ENCODE measurements at regions not wholly inside any gene's neighbourhood (a gene's known extent, or its start where the extent isn't known, plus 50 kb on each side); places are given as distances from the start of the nearest gene placed in this dataset.

DNA sequence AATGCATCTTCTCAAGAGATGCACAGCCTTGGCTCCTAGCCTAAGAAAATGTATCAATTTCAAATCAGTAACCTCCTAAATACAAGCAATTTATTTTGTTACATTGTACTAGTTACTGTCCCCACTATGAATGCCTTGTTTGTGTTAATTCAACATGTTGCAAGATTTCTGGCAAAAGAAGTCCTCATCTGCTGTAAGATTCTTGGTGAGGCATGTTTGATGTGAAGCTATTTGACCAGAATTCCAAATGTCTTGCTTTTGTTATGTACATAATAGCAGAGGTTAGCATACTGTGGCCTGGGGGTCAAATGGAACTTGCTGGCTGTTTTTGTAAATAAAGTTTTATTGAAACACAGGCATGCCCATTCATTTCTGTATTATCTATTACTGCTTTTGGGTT lies 1023.1 kb upstream of the WWC1 start:
- H3K27ac ChIP-seq = no peak overlapping the region
- no peak for DNase-seq
- no peaks in the 10 kb centered on the region for H3K9me3 ChIP-seq
- H3K36me3 ChIP-seq = no peaks in the 10 kb centered on the region
- no peaks in the 10 kb centered on the region for H3K4me1 ChIP-seq
- in situ Hi-C loops (cut with MboI; ENCODE audit: low pct_ligation_motif_present in 1 of 4, low pct_unique_long_range_greater_than_20kb in 1 of 4, low sequenced_read_pairs in 3 of 4) (no loop called here), intact Hi-C loops (cut with DNase I; ENCODE audit: low total_unique reads) (no loop called here)
- no peaks in the 10 kb centered on the region for H3K27me3 ChIP-seq
- TF ChIP-seq, protein P1, sequence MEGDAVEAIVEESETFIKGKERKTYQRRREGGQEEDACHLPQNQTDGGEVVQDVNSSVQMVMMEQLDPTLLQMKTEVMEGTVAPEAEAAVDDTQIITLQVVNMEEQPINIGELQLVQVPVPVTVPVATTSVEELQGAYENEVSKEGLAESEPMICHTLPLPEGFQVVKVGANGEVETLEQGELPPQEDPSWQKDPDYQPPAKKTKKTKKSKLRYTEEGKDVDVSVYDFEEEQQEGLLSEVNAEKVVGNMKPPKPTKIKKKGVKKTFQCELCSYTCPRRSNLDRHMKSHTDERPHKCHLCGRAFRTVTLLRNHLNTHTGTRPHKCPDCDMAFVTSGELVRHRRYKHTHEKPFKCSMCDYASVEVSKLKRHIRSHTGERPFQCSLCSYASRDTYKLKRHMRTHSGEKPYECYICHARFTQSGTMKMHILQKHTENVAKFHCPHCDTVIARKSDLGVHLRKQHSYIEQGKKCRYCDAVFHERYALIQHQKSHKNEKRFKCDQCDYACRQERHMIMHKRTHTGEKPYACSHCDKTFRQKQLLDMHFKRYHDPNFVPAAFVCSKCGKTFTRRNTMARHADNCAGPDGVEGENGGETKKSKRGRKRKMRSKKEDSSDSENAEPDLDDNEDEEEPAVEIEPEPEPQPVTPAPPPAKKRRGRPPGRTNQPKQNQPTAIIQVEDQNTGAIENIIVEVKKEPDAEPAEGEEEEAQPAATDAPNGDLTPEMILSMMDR (IDR thresholded peaks at IDR 0.05) = no peak
- TF ChIP-seq POLR2A (IDR thresholded peaks at IDR 0.05) (no peak), EP300 (IDR thresholded peaks at IDR 0.05; ENCODE audit: low read depth) (no peak), POLR2AphosphoS5 (IDR thresholded peaks at IDR 0.05) (no peak)
- H3K4me3 ChIP-seq = no peak overlapping the region

DNA sequence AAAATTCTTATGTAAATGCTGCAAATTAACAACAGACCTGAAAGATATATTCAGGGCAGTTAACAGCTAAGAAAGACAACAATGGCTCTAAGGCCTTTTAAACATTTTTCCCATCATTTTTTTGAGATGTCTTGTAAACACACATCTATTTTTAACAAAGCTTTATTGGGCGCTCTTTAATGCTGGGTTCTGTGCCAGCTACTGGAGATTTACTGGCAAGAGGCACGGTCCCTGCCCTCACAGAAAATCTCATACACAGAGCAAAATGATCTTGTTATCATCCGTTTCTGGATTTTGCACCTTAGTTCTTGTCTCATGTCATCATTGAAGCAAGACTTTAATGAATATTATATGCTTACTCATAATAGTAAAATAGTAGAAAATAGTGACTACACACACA lies 1022.3 kb upstream of the WWC1 start:
- no peaks in the 10 kb centered on the region for H3K4me1 ChIP-seq
- no peaks in the 10 kb centered on the region for H3K36me3 ChIP-seq
- no peaks in the 10 kb centered on the region for H3K27me3 ChIP-seq
- WGBS, 2 donors (ENCODE audit: low coverage in 1 of 2) = 36 to 62% methylated on average over 3 of the region's 3 CpGs
- no peak for DNase-seq
- TF ChIP-seq, protein P1 (IDR thresholded peaks at IDR 0.05) = no peak
- TF ChIP-seq EP300 (IDR thresholded peaks at IDR 0.05; ENCODE audit: low read depth) = no peak
- TF ChIP-seq POLR2AphosphoS5 (IDR thresholded peaks at IDR 0.05) = no peak
- TF ChIP-seq POLR2A (IDR thresholded peaks at IDR 0.05) = no peak
- H3K27ac ChIP-seq = no peak overlapping the region
- in situ Hi-C loops (cut with MboI; ENCODE audit: low pct_ligation_motif_present in 1 of 4, low pct_unique_long_range_greater_than_20kb in 1 of 4, low sequenced_read_pairs in 3 of 4) = no loop called here
- H3K9me3 ChIP-seq = no peaks in the 10 kb centered on the region
- no peak overlapping the region for H3K4me3 ChIP-seq
- intact Hi-C loops (cut with DNase I; ENCODE audit: low total_unique reads) = no loop called here

GRCh38 chr5:167271081-167271480 lies 1020.4 kb upstream of the WWC1 start:
- in situ Hi-C loops (cut with MboI; ENCODE audit: low pct_ligation_motif_present in 1 of 4, low pct_unique_long_range_greater_than_20kb in 1 of 4, low sequenced_read_pairs in 3 of 4) (no loop called here), intact Hi-C loops (cut with DNase I; ENCODE audit: low total_unique reads) (no loop called here)
- DNase-seq = no peak
- Histone ChIP-seq H3K9me3 (no peaks in the 10 kb centered on the region), H3K4me3 (no peak overlapping the region), H3K4me1 (no peaks in the 10 kb centered on the region), H3K27ac (no peak overlapping the region), H3K27me3 (no peaks in the 10 kb centered on the region), H3K36me3 (no peaks in the 10 kb centered on the region)
- WGBS, 2 donors (ENCODE audit: low coverage in 1 of 2) = 67 to 75% methylated on average over 1 to 3 of the region's 3 CpGs
- TF ChIP-seq POLR2AphosphoS5 (IDR thresholded peaks at IDR 0.05) = no peak
- TF ChIP-seq EP300 (IDR thresholded peaks at IDR 0.05; ENCODE audit: low read depth) = no peak
- no peak for TF ChIP-seq POLR2A (IDR thresholded peaks at IDR 0.05)
- TF ChIP-seq, protein P1 (IDR thresholded peaks at IDR 0.05) = no peak

DNA sequence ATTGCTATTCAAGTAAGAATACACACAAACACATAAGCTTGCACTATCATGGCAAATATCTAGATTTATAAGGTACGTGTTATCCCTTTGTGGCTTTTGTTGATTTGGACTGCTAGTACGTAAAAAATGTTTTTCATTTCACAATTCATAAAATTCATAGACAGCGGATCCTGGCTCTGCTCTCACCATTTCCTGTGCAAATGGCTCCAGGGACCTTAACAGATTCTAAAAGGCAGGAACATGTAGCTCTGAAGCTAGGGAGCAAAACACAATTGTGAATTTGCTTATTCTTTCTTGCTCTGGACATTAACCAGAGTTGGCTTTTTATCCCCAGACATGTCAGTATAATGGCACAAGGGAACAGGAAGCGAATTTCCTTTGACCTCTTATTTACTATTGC lies 1019.9 kb upstream of the WWC1 start:
- no peaks in the 10 kb centered on the region for H3K4me1 ChIP-seq
- TF ChIP-seq, protein P1 (IDR thresholded peaks at IDR 0.05) = no peak
- no peak for TF ChIP-seq EP300 (IDR thresholded peaks at IDR 0.05; ENCODE audit: low read depth)
- no peak for TF ChIP-seq POLR2AphosphoS5 (IDR thresholded peaks at IDR 0.05)
- TF ChIP-seq POLR2A (IDR thresholded peaks at IDR 0.05) = no peak
- H3K36me3 ChIP-seq = no peaks in the 10 kb centered on the region
- no peak for DNase-seq
- intact Hi-C loops (cut with DNase I; ENCODE audit: low total_unique reads) = no loop called here
- no peak overlapping the region for H3K4me3 ChIP-seq
- 82 to 86% methylated on average over 4 of the region's 4 CpGs for WGBS, 2 donors (ENCODE audit: low coverage in 1 of 2)
- H3K9me3 ChIP-seq = no peaks in the 10 kb centered on the region
- in situ Hi-C loops (cut with MboI; ENCODE audit: low pct_ligation_motif_present in 1 of 4, low pct_unique_long_range_greater_than_20kb in 1 of 4, low sequenced_read_pairs in 3 of 4) = no loop called here
- H3K27ac ChIP-seq = no peak overlapping the region
- no peaks in the 10 kb centered on the region for H3K27me3 ChIP-seq

Measured in transverse colon (tissue), 4 donors.